ENCODE measurements at regions not wholly inside any gene's neighbourhood (a gene's known extent, or its start where the extent isn't known, plus 50 kb on each side); places are given as distances from the start of the nearest gene placed in this dataset.

- H3K4me3 ChIP-seq (ENCODE audit: control insufficient read depth, low read depth, low read length): no peak overlapping the region
- TF ChIP-seq, protein P1, sequence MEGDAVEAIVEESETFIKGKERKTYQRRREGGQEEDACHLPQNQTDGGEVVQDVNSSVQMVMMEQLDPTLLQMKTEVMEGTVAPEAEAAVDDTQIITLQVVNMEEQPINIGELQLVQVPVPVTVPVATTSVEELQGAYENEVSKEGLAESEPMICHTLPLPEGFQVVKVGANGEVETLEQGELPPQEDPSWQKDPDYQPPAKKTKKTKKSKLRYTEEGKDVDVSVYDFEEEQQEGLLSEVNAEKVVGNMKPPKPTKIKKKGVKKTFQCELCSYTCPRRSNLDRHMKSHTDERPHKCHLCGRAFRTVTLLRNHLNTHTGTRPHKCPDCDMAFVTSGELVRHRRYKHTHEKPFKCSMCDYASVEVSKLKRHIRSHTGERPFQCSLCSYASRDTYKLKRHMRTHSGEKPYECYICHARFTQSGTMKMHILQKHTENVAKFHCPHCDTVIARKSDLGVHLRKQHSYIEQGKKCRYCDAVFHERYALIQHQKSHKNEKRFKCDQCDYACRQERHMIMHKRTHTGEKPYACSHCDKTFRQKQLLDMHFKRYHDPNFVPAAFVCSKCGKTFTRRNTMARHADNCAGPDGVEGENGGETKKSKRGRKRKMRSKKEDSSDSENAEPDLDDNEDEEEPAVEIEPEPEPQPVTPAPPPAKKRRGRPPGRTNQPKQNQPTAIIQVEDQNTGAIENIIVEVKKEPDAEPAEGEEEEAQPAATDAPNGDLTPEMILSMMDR (IDR thresholded peaks at IDR 0.05; ENCODE audit: control insufficient read depth, insufficient read depth, low read depth, low read length, missing control alignments): no peak
- no peak for DNase-seq (ENCODE audit: low read depth)
Observed at GRCh38 chr5:9721161-9721560, 91.0 kb upstream of the TAS2R1 start.

- no peak overlapping the region for H3K4me3 ChIP-seq (ENCODE audit: control insufficient read depth, low read depth, low read length)
- TF ChIP-seq, protein P1 (IDR thresholded peaks at IDR 0.05; ENCODE audit: control insufficient read depth, insufficient read depth, low read depth, low read length, missing control alignments): no peak
- DNase-seq (ENCODE audit: low read depth): no peak
Observed at GRCh38 chr5:9720361-9720760, 90.2 kb upstream of the TAS2R1 start.

- H3K4me3 ChIP-seq (ENCODE audit: control insufficient read depth, low read depth, low read length): no peak overlapping the region
- DNase-seq (ENCODE audit: low read depth): peak; percentile 29
- TF ChIP-seq, protein P1 (IDR thresholded peaks at IDR 0.05; ENCODE audit: control insufficient read depth, insufficient read depth, low read depth, low read length, missing control alignments): no peak
Observed at GRCh38 chr5:9716838-9717281, 86.7 kb upstream of the TAS2R1 start.

DNA sequence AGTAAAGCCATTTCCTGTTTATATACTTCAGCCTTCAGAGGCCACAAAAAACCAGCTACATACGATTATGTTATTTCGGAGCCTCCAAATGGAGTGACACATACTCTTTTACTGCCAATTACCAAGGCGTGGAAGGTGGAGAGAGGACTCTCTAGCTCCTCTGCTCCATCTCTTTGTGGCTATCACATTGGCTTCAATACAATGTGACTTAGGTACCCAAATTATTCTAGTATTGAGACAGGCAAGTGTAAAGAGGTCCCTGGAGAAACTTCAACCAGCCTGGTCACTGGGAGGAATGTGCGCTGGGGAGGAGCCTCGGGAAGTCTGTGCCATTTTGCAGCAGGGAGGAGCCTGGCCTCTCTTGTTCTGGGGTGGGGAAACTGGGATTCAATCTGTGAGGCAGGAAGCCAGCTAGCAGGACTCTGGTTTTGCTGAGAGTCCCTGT, 85.8 kb upstream of the TAS2R1 start:
- H3K4me3 ChIP-seq (ENCODE audit: control insufficient read depth, low read depth, low read length): no peak overlapping the region
- TF ChIP-seq, protein P1 (IDR thresholded peaks at IDR 0.05; ENCODE audit: control insufficient read depth, insufficient read depth, low read depth, low read length, missing control alignments): no peak
- DNase-seq (ENCODE audit: low read depth): no peak

- TF ChIP-seq, protein P1 (IDR thresholded peaks at IDR 0.05; ENCODE audit: control insufficient read depth, insufficient read depth, low read depth, low read length, missing control alignments): no peak
- DNase-seq (ENCODE audit: low read depth): no peak
- no peak overlapping the region for H3K4me3 ChIP-seq (ENCODE audit: control insufficient read depth, low read depth, low read length)
Observed at GRCh38 chr5:9713959-9714586, 83.9 kb upstream of the TAS2R1 start.

DNA sequence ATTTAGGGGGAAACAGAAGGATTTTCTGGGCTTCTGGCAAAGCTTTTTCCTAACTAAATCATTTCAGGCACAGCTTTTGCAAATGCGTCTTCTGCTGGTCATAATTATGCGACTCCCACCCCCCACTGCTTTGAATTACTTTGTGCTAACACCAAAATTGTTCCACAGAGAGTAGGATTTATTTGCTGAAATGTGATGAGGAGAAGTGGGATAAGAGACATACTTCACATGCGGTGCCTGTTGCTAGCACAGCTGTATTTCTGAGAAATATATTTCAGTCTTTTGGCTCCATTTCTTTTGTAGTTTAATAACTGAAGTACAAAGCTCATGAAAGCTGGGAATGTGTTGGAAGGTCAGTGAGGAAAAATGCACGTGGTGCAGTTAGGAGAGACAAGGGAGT, 83.2 kb upstream of the TAS2R1 start:
- DNase-seq (ENCODE audit: low read depth): no peak
- H3K4me3 ChIP-seq (ENCODE audit: control insufficient read depth, low read depth, low read length): no peak overlapping the region
- TF ChIP-seq, protein P1 (IDR thresholded peaks at IDR 0.05; ENCODE audit: control insufficient read depth, insufficient read depth, low read depth, low read length, missing control alignments): no peak
